ENCODE measurements at regions not wholly inside any gene's neighbourhood (a gene's known extent, or its start where the extent isn't known, plus 50 kb on each side); places are given as distances from the start of the nearest gene placed in this dataset.

GRCh38 chr17:13725288-13725990, 123.7 kb upstream of the HS3ST3A1 start:
- Histone ChIP-seq H3K9me3 (no peaks in the 10 kb centered on the region), H3K36me3 (no peaks in the 10 kb centered on the region), H3K27me3 (no peaks in the 10 kb centered on the region), H3K4me1 (no peaks in the 10 kb centered on the region), H3K27ac (no peak overlapping the region), H3K4me3 (no peak overlapping the region)
- ATAC-seq (ENCODE audit: low FRiP score in 2 of 2): no peak
- WGBS, 2 donors: 10 to 25% methylated on average over 2 of the region's 2 CpGs
- no peak for DNase-seq
- no peak for TF ChIP-seq CTCF (IDR thresholded peaks at IDR 0.05)
- TF ChIP-seq EP300 (IDR thresholded peaks at IDR 0.05): no peak
- TF ChIP-seq POLR2AphosphoS5 (IDR thresholded peaks at IDR 0.05): no peak
- no peak for TF ChIP-seq POLR2A (IDR thresholded peaks at IDR 0.05)

GRCh38 chr17:13727441-13728171, 125.9 kb upstream of the HS3ST3A1 start:
- TF ChIP-seq EP300 (IDR thresholded peaks at IDR 0.05): no peak
- no peak for TF ChIP-seq CTCF (IDR thresholded peaks at IDR 0.05)
- TF ChIP-seq POLR2A (IDR thresholded peaks at IDR 0.05): no peak
- no peak for TF ChIP-seq POLR2AphosphoS5 (IDR thresholded peaks at IDR 0.05)

DNA sequence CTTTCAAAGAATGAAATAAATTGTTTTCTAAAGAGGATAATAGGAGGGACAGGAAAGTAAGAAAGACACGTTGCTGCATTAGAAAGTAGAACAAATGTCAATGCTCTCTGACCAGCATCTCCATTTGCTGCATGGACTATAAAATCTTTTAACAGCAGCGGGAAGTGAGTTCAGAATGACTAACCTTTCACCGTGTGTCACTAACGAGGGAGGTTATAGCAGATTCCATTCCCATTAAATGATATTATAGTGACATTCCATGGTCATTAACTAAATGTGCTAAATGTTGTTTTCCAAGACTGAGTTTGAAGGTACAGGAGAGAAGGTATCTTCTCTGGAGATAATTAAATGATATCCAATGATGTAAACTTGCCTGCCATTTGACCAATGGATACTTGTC, 127.1 kb upstream of the HS3ST3A1 start:
- no peak for TF ChIP-seq CTCF (IDR thresholded peaks at IDR 0.05)
- TF ChIP-seq POLR2A (IDR thresholded peaks at IDR 0.05): no peak
- no peak for TF ChIP-seq POLR2AphosphoS5 (IDR thresholded peaks at IDR 0.05)
- TF ChIP-seq EP300 (IDR thresholded peaks at IDR 0.05): no peak
- ATAC-seq (ENCODE audit: low FRiP score in 2 of 2) (no peak), DNase-seq (no peak)
- H3K27ac ChIP-seq: no peak overlapping the region
- no peaks in the 10 kb centered on the region for H3K27me3 ChIP-seq
- 83 to 88% methylated on average over 4 of the region's 4 CpGs for WGBS, 2 donors
- no peaks in the 10 kb centered on the region for H3K9me3 ChIP-seq
- no peaks in the 10 kb centered on the region for H3K4me1 ChIP-seq
- no peaks in the 10 kb centered on the region for H3K36me3 ChIP-seq
- no peak overlapping the region for H3K4me3 ChIP-seq

More at GRCh38 chr17:13727441-13728171, 125.9 kb upstream of the HS3ST3A1 start:
- H3K36me3 ChIP-seq: no peaks in the 10 kb centered on the region
- no peaks in the 10 kb centered on the region for H3K4me1 ChIP-seq
- WGBS, 2 donors: 83 to 86% methylated on average over 6 of the region's 6 CpGs
- H3K9me3 ChIP-seq: no peaks in the 10 kb centered on the region
- no peaks in the 10 kb centered on the region for H3K27me3 ChIP-seq
- no peak overlapping the region for H3K27ac ChIP-seq
- H3K4me3 ChIP-seq: no peak overlapping the region
- DNase-seq (no peak), ATAC-seq (ENCODE audit: low FRiP score in 2 of 2) (no peak)

DNA sequence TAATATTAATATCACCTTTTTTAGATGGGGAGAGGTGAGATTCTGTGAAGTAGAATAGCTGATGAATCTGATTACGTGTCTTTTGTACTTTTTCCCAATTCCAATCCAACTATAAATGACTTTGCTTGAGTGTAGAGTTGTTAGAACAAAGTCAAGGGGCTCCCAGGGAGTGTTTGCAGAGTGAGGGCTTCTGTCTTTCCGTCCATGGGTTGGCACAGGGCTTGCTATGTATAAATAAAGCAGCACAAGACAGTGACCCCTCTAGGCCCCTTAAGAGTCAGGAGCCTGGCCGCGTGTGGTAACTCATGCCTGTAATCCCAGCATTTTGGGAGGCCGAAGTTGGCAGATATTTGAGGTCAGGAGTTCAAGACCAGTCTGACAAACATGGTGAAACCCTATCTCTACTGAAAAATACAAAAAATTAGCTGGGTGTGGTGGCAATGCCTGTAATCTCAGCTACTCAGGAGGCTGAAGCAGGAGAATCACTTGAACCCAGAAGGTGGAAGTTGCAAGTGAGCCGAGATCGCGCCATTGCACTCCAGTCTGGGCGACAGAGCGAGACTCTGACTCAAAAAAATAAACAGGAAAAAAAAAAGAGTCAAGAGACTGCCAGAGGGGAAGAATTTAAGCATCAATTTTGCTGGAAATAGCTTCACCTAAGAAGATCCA, 127.9 kb upstream of the HS3ST3A1 start:
- no peaks in the 10 kb centered on the region for H3K4me1 ChIP-seq
- H3K27me3 ChIP-seq: no peaks in the 10 kb centered on the region
- no peak overlapping the region for H3K27ac ChIP-seq
- no peak overlapping the region for H3K4me3 ChIP-seq
- DNase-seq: no peak
- H3K9me3 ChIP-seq: no peaks in the 10 kb centered on the region
- TF ChIP-seq CTCF (IDR thresholded peaks at IDR 0.05): no peak
- no peaks in the 10 kb centered on the region for H3K36me3 ChIP-seq
- ATAC-seq (ENCODE audit: low FRiP score in 2 of 2): no peak
- 66 to 73% methylated on average over 10 of the region's 10 CpGs for WGBS, 2 donors
